ENCODE measurements at regions not wholly inside any gene's neighbourhood (a gene's known extent, or its start where the extent isn't known, plus 50 kb on each side); places are given as distances from the start of the nearest gene placed in this dataset.

- no peaks in the 10 kb centered on the region for H3K36me3 ChIP-seq (ENCODE audit: insufficient read depth, low read length)
- DNase-seq (ENCODE audit: low read depth, low spot score): no peak
- no peak overlapping the region for H3K4me3 ChIP-seq
- no peaks in the 10 kb centered on the region for H3K9me3 ChIP-seq (ENCODE audit: low read depth, low read length)
- H3K9ac ChIP-seq (ENCODE audit: insufficient read length): no peak overlapping the region
- TF ChIP-seq POLR2AphosphoS5 (IDR thresholded peaks at IDR 0.05; ENCODE audit: borderline replicate concordance, low read depth, low read length) (no peak), EZH2 (IDR thresholded peaks at IDR 0.05) (no peak), FOXP2 (optimal IDR thresholded peaks at IDR 0.05; ENCODE audit: control extremely low read depth, extremely low read length, insufficient read depth) (no peak)
- no peak overlapping the region for H3K27ac ChIP-seq
These were observed 75.1 kb upstream of the NEGR1 start for GRCh38 chr1:72357411-72357810.

GRCh38 chr1:72355899-72356298 lies 73.6 kb upstream of the NEGR1 start:
- Histone ChIP-seq H3K27ac (no peak overlapping the region), H3K36me3 (ENCODE audit: insufficient read depth, low read length) (no peaks in the 10 kb centered on the region), H3K9ac (ENCODE audit: insufficient read length) (no peak overlapping the region), H3K9me3 (ENCODE audit: low read depth, low read length) (no peaks in the 10 kb centered on the region), H3K4me3 (no peak overlapping the region)
- no peak for TF ChIP-seq EZH2 (IDR thresholded peaks at IDR 0.05)
- DNase-seq (ENCODE audit: low read depth, low spot score): no peak

- no peak overlapping the region for H3K9ac ChIP-seq (ENCODE audit: insufficient read length)
- no peak for TF ChIP-seq EZH2 (IDR thresholded peaks at IDR 0.05)
- TF ChIP-seq FOXP2 (optimal IDR thresholded peaks at IDR 0.05; ENCODE audit: control extremely low read depth, extremely low read length, insufficient read depth): no peak
- TF ChIP-seq POLR2AphosphoS5 (IDR thresholded peaks at IDR 0.05; ENCODE audit: borderline replicate concordance, low read depth, low read length): no peak
- H3K36me3 ChIP-seq (ENCODE audit: insufficient read depth, low read length): no peaks in the 10 kb centered on the region
- DNase-seq (ENCODE audit: low read depth, low spot score): no peak
- no peaks in the 10 kb centered on the region for H3K9me3 ChIP-seq (ENCODE audit: low read depth, low read length)
- no peak overlapping the region for H3K27ac ChIP-seq
- H3K4me3 ChIP-seq: no peak overlapping the region
These were observed 59.3 kb upstream of the NEGR1 start for GRCh38 chr1:72341661-72342060.

GRCh38 chr1:72336776-72337175 lies 54.4 kb upstream of the NEGR1 start:
- Histone ChIP-seq H3K4me3 (no peak overlapping the region), H3K9me3 (ENCODE audit: low read depth, low read length) (no peaks in the 10 kb centered on the region), H3K9ac (ENCODE audit: insufficient read length) (no peak overlapping the region), H3K36me3 (ENCODE audit: insufficient read depth, low read length) (no peaks in the 10 kb centered on the region), H3K27ac (no peak overlapping the region)
- DNase-seq (ENCODE audit: low read depth, low spot score): no peak
- no peak for TF ChIP-seq POLR2AphosphoS5 (IDR thresholded peaks at IDR 0.05; ENCODE audit: borderline replicate concordance, low read depth, low read length)
- no peak for TF ChIP-seq EZH2 (IDR thresholded peaks at IDR 0.05)
